Kidney capillary endothelial cell (primary cell): ENCODE measurements at regions not wholly inside any gene's neighbourhood (a gene's known extent, or its start where the extent isn't known, plus 50 kb on each side); places are given as distances from the start of the nearest gene placed in this dataset.
"Not testable (repeated sequence)": the region's sequence is repeated elsewhere in the genome, so short reads cannot be mapped to it uniquely, and the experiment has no call there.

Experiments
- DNase-seq: peaks from one replicate; pipeline ENCODE4 v3.0.0-alpha.2; 2018; ENCODE audit warnings: low spot score

- no peak for DNase-seq
These were observed 379.8 kb downstream of the ZNF674 start for GRCh38 chrX:46165411-46165810.

GRCh38 chrX:46152756-46153155 is 392.5 kb downstream of the ZNF674 start:
- no peak for DNase-seq

- not testable (repeated sequence) for DNase-seq
These were observed 393.9 kb downstream of the ZNF674 start for GRCh38 chrX:46151332-46151731.

- DNase-seq: no peak
These were observed 400.7 kb downstream of the ZNF674 start for GRCh38 chrX:46144566-46144965.

GRCh38 chrX:46140272-46140671 is 404.9 kb downstream of the ZNF674 start:
- DNase-seq: no peak

- no peak for DNase-seq
These were observed 415.0 kb downstream of the ZNF674 start for GRCh38 chrX:46130247-46130646.

GRCh38 chrX:46125111-46125510 is 420.1 kb downstream of the ZNF674 start:
- no peak for DNase-seq

GRCh38 chrX:46117234-46117633 is 428.0 kb downstream of the ZNF674 start:
- no peak for DNase-seq

GRCh38 chrX:46087310-46087709 is 457.9 kb downstream of the ZNF674 start:
- not testable (repeated sequence) for DNase-seq

- not testable (repeated sequence) for DNase-seq
These were observed 465.1 kb downstream of the ZNF674 start for GRCh38 chrX:46080121-46080520.

GRCh38 chrX:46072791-46073190 is 472.4 kb downstream of the ZNF674 start:
- DNase-seq: no peak

- no peak for DNase-seq
These were observed 472.8 kb downstream of the ZNF674 start for GRCh38 chrX:46072372-46072771.

GRCh38 chrX:46070421-46070820 is 474.8 kb downstream of the ZNF674 start:
- no peak for DNase-seq

- no peak for DNase-seq
These were observed 485.9 kb downstream of the ZNF674 start for GRCh38 chrX:46059316-46059715.

GRCh38 chrX:46044486-46044885 is 500.7 kb downstream of the ZNF674 start:
- no peak for DNase-seq

GRCh38 chrX:46040001-46040400 is 505.2 kb downstream of the ZNF674 start:
- no peak for DNase-seq

GRCh38 chrX:46039526-46039925 is 505.7 kb downstream of the ZNF674 start:
- DNase-seq: no peak

- no peak for DNase-seq
These were observed 508.7 kb downstream of the ZNF674 start for GRCh38 chrX:46036508-46036907.

- no peak for DNase-seq
These were observed 510.4 kb downstream of the ZNF674 start for GRCh38 chrX:46034868-46035267.

GRCh38 chrX:46029777-46030176 is 515.4 kb downstream of the ZNF674 start:
- DNase-seq: no peak

- no peak for DNase-seq
These were observed 528.9 kb downstream of the ZNF674 start for GRCh38 chrX:46016296-46016695.

- DNase-seq: no peak
These were observed 529.6 kb downstream of the ZNF674 start for GRCh38 chrX:46015653-46016052.

GRCh38 chrX:45992402-45993123 is 552.7 kb downstream of the ZNF674 start:
- no peak for DNase-seq

GRCh38 chrX:45986971-45987370 is 558.2 kb downstream of the ZNF674 start:
- no peak for DNase-seq
